Liver (tissue), 3 donors: ENCODE measurements at regions not wholly inside any gene's neighbourhood (a gene's known extent, or its start where the extent isn't known, plus 50 kb on each side); places are given as distances from the start of the nearest gene placed in this dataset.

Experiments
- ATF3 ChIP-seq: IDR thresholded peaks from 2 replicates; pipeline ENCODE4 v1.6.1; 2016; ENCODE audit warnings: antibody characterized with exemption
- CTCF ChIP-seq: fragments of 150-350 bp; IDR thresholded peaks from 2 replicates; pipeline ENCODE4 v1.5.1; 2017; ENCODE audit warnings: improper control_type of control experiment, low read depth, low read length; ENCODE audit not compliant: missing input control
- FOXA1 ChIP-seq: IDR thresholded peaks from 2 replicates; pipeline ENCODE4 v1.6.1; 2016; ENCODE audit warnings: antibody characterized with exemption
- GABPA ChIP-seq, 2 donors: IDR thresholded peaks in 1 of 2; conservative IDR thresholded peaks in 1 of 2; 2 replicates each; pipeline ENCODE4 v1.6.1; 2016; ENCODE audit warnings: antibody characterized with exemption in 2 of 2, mild to moderate bottlenecking in 1 of 2, moderate library complexity in 1 of 2
- HNF4G ChIP-seq: IDR thresholded peaks from 2 replicates; pipeline ENCODE4 v1.6.1; 2016; ENCODE audit warnings: antibody characterized with exemption
- RXRA ChIP-seq, 2 donors: IDR thresholded peaks; 2 replicates each; pipeline ENCODE4 v1.6.1; 2017 to 2018; ENCODE audit warnings: antibody characterized with exemption in 2 of 2, mild to moderate bottlenecking in 1 of 2
- TAF1 ChIP-seq: conservative IDR thresholded peaks from 2 replicates; pipeline ENCODE4 v1.6.1; 2016; ENCODE audit warnings: antibody characterized with exemption, mild to moderate bottlenecking
- donor health status: healthy.
- donor health status: healthy.

DNA sequence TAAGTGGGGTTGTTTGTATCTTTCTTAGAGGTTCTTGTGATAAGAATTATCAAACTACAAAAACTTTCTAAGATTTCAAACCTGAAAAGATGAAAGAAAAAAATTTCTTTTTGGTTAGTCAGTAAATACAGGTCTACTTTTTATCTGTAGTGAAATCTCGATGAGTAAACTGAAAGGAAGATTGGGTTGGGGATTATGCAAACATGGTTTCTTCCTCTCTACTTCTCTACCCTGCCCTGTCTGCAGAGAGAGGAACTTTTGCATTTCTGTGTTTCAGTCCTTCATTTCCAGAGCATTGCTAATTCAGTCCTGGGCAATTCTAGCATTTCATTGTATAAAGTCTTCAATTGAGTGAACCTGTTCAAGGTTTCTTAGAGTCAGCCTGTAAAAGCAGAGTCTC lies 51.6 kb upstream of the IL2 start (continued):
- TF ChIP-seq CTCF (no peak), FOXA1 (no peak), ATF3 (no peak), HNF4G (no peak), RXRA (IDR thresholded peaks at IDR 0.05) (no peak), GABPA (IDR thresholded peaks at IDR 0.05 in 1 of 2, conservative IDR thresholded peaks at IDR 0.05 in 1 of 2) (no peak), TAF1 (no peak)
